Endodermal cell (in vitro differentiated cells): ENCODE measurements at regions not wholly inside any gene's neighbourhood (a gene's known extent, or its start where the extent isn't known, plus 50 kb on each side); places are given as distances from the start of the nearest gene placed in this dataset.

Source experiments
- DNase-seq: peaks from one replicate; pipeline ENCODE4 v3.0.0-alpha.2; 2017
- H3K27ac ChIP-seq: 2 replicates; pipeline ENCODE4 v1.5.1; 2013; ENCODE audit warnings: mild to moderate bottlenecking, low read depth, low read length, moderate library complexity
- H3K27me3 ChIP-seq: 2 replicates; pipeline ENCODE4 v1.6.1; 2013; ENCODE audit warnings: mild to moderate bottlenecking, low read length, moderate library complexity; ENCODE audit not compliant: insufficient read depth, control insufficient read depth, poor library complexity, severe bottlenecking
- H3K36me3 ChIP-seq: 2 replicates; pipeline ENCODE4 v1.7.0; 2013; ENCODE audit warnings: mild to moderate bottlenecking, low read length, moderate library complexity; ENCODE audit not compliant: control insufficient read depth, insufficient read depth
- H3K4me1 ChIP-seq: one replicate; pipeline ENCODE4 v1.7.0; 2013; ENCODE audit warnings: low read length; ENCODE audit not compliant: control insufficient read depth, insufficient read depth
- H3K4me3 ChIP-seq: 2 replicates; pipeline ENCODE4 v1.5.1; 2013; ENCODE audit warnings: mild to moderate bottlenecking, low read length, moderate library complexity
- H3K9ac ChIP-seq: 2 replicates; pipeline ENCODE4 v1.6.1; 2013; ENCODE audit warnings: mild to moderate bottlenecking, low read length, moderate library complexity; ENCODE audit not compliant: poor library complexity, severe bottlenecking; ENCODE audit errors: extremely low read depth
- H3K9me3 ChIP-seq: 2 replicates; pipeline ENCODE4 v1.6.1; 2013; ENCODE audit warnings: mild to moderate bottlenecking, low read length, moderate library complexity; ENCODE audit not compliant: control insufficient read depth
- H3K27ac Mint-ChIP-seq: 2 replicates; pipeline ENCODE4 v1.8.0; 2020; ENCODE audit warnings: mixed read lengths
- H3K27me3 Mint-ChIP-seq: 2 replicates; pipeline ENCODE4 v1.8.0; 2021; ENCODE audit warnings: mild to moderate bottlenecking, mixed read lengths; ENCODE audit not compliant: insufficient read depth
- H3K36me3 Mint-ChIP-seq: 2 replicates; pipeline ENCODE4 v1.8.0; 2020; ENCODE audit warnings: low read depth, mixed read lengths
- H3K4me1 Mint-ChIP-seq: 2 replicates; pipeline ENCODE4 v1.8.0; 2020; ENCODE audit warnings: mixed read lengths
- H3K4me3 Mint-ChIP-seq: 2 replicates; pipeline ENCODE4 v1.8.0; 2020; ENCODE audit warnings: mild to moderate bottlenecking, moderate library complexity, mixed read lengths
- H3K9me3 Mint-ChIP-seq: 2 replicates; pipeline ENCODE4 v1.8.0; 2020; ENCODE audit warnings: mild to moderate bottlenecking, mixed read lengths
- WGBS, 2 experiments: methylation state at CpG; one replicate each; pipeline versions ENCODE4 v1.1.5 to v1.1.7; 2013; ENCODE audit warnings: missing lambda C conversion rate in 2 of 2, mixed read lengths in 1 of 2; ENCODE audit not compliant: insufficient coverage in 1 of 2, insufficient read length in 1 of 2; 5-methylcytosine and 5-hydroxymethylcytosine counted together
- TF ChIP-seq, protein P1 (sequence below): fragments of 200-600 bp; sonication (generic); conservative IDR thresholded peaks from 2 replicates; pipeline ENCODE4 v1.5.0; 2021; ENCODE audit warnings: antibody characterized with exemption, mild to moderate bottlenecking

DNA sequence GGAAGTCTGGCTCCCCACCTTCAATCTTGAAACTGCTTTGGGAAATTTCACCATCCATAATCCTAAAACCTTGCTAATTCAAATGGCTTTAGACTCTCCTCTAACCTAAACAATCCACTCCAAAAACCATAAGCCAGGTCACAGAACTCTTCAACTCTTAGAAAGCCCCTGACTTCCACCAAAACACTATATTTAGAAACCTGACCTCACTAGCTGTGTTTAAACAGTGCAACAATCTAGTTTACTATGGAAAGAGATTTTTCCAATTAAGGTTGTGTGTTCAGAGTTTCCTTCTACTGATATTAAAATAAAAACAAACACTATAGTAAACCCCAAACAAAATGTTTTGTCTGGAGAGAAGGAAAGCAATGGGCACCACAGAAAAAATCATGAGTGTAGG, 308.1 kb downstream of the OSR1 start:
- H3K4me1 ChIP-seq: no peaks in the 10 kb centered on the region
- Mint-ChIP-seq H3K36me3 (no peaks in the 10 kb centered on the region), H3K27me3 (no peaks in the 10 kb centered on the region), H3K4me1 (peaks cover 15% of the 10 kb centered on the region), H3K9me3 (no peaks in the 10 kb centered on the region), H3K4me3 (no peak overlapping the region), H3K27ac (peak overlapping the region; percentile 22)
- TF ChIP-seq, protein P1, sequence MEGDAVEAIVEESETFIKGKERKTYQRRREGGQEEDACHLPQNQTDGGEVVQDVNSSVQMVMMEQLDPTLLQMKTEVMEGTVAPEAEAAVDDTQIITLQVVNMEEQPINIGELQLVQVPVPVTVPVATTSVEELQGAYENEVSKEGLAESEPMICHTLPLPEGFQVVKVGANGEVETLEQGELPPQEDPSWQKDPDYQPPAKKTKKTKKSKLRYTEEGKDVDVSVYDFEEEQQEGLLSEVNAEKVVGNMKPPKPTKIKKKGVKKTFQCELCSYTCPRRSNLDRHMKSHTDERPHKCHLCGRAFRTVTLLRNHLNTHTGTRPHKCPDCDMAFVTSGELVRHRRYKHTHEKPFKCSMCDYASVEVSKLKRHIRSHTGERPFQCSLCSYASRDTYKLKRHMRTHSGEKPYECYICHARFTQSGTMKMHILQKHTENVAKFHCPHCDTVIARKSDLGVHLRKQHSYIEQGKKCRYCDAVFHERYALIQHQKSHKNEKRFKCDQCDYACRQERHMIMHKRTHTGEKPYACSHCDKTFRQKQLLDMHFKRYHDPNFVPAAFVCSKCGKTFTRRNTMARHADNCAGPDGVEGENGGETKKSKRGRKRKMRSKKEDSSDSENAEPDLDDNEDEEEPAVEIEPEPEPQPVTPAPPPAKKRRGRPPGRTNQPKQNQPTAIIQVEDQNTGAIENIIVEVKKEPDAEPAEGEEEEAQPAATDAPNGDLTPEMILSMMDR: no peak
- no peak for DNase-seq
- H3K4me3 ChIP-seq: no peak overlapping the region
- no peak overlapping the region for H3K27ac ChIP-seq
- no peaks in the 10 kb centered on the region for H3K27me3 ChIP-seq
- no peaks in the 10 kb centered on the region for H3K9me3 ChIP-seq
- no peaks in the 10 kb centered on the region for H3K36me3 ChIP-seq
- H3K9ac ChIP-seq: no peak overlapping the region

DNA sequence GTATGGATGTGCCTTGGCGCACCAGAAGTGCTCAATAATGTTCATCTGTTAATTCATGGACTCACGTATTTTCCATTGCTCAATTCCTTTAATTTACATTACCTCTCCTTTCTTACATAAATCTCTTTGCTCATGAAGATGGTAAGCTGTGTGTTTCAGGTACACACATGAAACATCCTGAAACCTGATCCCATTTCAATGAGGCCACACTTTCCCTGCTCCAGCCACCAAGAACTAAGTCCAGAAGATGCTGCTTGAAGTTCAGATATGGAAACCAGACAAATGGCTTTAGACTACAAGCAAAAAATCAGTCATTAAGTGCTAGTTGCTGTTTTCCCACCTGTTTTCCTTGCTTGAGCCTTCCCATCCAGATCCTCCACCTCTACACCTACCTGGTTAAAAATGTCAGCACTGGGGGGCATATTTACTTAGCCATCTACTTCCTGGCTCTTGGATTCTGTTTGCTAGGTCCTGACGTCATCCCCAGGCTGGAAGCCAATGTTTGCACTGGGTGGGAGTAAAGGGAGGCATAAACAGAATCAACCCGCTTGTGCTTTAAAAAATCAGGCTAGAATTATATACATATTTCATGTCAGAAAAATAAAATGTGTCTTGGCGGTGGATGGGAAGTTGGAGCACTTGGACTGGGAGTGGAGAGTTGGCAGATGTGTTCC, 309.7 kb downstream of the OSR1 start:
- Mint-ChIP-seq H3K27me3 (no peaks in the 10 kb centered on the region), H3K27ac (no peak overlapping the region), H3K4me3 (no peak overlapping the region), H3K4me1 (peaks cover 20% of the 10 kb centered on the region), H3K9me3 (no peaks in the 10 kb centered on the region), H3K36me3 (no peaks in the 10 kb centered on the region)
- DNase-seq: no peak
- 83 to 100% methylated on average over 1 to 5 of the region's 5 CpGs for WGBS, 2 experiments
- Histone ChIP-seq H3K4me3 (no peak overlapping the region), H3K4me1 (no peaks in the 10 kb centered on the region), H3K9ac (no peak overlapping the region), H3K36me3 (no peaks in the 10 kb centered on the region), H3K27me3 (no peaks in the 10 kb centered on the region), H3K27ac (no peak overlapping the region), H3K9me3 (no peaks in the 10 kb centered on the region)
- TF ChIP-seq, protein P1: no peak

DNA sequence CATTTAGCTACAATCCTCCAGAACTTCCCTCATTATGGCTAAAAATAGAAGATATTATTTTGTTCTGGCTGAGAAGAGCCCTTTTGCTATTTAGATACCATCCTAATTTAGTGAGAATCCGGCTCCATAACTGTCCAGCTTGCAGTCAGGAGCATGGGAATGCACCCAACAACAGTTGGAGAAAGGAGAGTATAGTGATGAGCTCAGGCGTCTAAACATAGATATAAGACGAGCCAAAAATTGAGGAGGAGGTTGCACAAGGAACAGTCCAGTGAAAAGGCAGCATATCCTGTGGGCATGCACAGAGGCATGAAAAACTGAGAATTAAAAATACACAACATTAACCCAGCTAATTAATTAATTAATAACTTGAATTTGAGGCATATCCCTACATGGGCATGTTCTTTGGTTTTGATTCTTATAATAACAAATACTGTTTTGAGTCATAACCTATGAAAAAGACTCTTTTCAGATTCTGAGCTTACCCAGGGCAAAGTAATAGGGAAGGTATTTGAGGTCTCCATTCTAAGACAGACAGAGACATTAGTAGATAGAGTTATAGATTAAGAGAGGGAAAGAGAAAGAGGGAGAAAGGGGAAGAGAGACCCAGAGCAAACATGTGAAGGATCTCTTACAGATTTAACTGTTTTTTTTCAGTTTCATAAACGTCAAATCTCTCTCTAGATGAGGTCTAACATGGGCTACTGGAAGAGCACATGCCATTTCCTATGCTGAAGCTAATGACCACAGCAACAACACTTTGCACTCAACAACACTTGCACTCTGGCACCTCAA, 311.2 kb downstream of the OSR1 start:
- Histone ChIP-seq H3K4me1 (no peaks in the 10 kb centered on the region), H3K27me3 (no peaks in the 10 kb centered on the region), H3K36me3 (no peaks in the 10 kb centered on the region), H3K9ac (no peak overlapping the region), H3K27ac (no peak overlapping the region), H3K4me3 (no peak overlapping the region), H3K9me3 (no peaks in the 10 kb centered on the region)
- H3K4me3 Mint-ChIP-seq: no peak overlapping the region
- H3K36me3 Mint-ChIP-seq: no peaks in the 10 kb centered on the region
- no peak overlapping the region for H3K27ac Mint-ChIP-seq
- no peaks in the 10 kb centered on the region for H3K27me3 Mint-ChIP-seq
- H3K9me3 Mint-ChIP-seq: no peaks in the 10 kb centered on the region
- TF ChIP-seq, protein P1: no peak
- WGBS, 2 experiments: 91 to 94% methylated on average over 3 to 4 of the region's 4 CpGs
- peaks cover 20% of the 10 kb centered on the region for H3K4me1 Mint-ChIP-seq
- DNase-seq: no peak
